ENCODE measurements at regions not wholly inside any gene's neighbourhood (a gene's known extent, or its start where the extent isn't known, plus 50 kb on each side); places are given as distances from the start of the nearest gene placed in this dataset. TPM values are rescaled to one million over a fixed set of nuclear protein-coding genes. Genes with fewer than 3 reads are reported as not detected.

- intact Hi-C loops (cut with DNase I): no loop called here
- H3K4me1 ChIP-seq: no peaks in the 10 kb centered on the region
- no peak for DNase-seq (ENCODE audit: extremely low spot score in 2 of 2)
Observed at GRCh38 chr18:54530285-54530684, 60.8 kb upstream of the DYNAP start.

GRCh38 chr18:54531402-54532065, 59.5 kb upstream of the DYNAP start:
- no peak overlapping the region for H3K4me3 ChIP-seq
- no peaks in the 10 kb centered on the region for H3K4me1 ChIP-seq
- H3K36me3 ChIP-seq: no peaks in the 10 kb centered on the region
- H3K27ac ChIP-seq: no peak overlapping the region
- no peaks in the 10 kb centered on the region for H3K9me3 ChIP-seq
- intact Hi-C loops (cut with DNase I): no loop called here
- no peaks in the 10 kb centered on the region for H3K27me3 ChIP-seq
- no peak for DNase-seq (ENCODE audit: extremely low spot score in 2 of 2)
- TF ChIP-seq POLR2AphosphoS5 (IDR thresholded peaks at IDR 0.05; ENCODE audit: insufficient read depth in 1 of 2, low read depth in 1 of 2): no peak

More at GRCh38 chr18:54530285-54530684, 60.8 kb upstream of the DYNAP start:
- TF ChIP-seq POLR2AphosphoS5 (IDR thresholded peaks at IDR 0.05; ENCODE audit: insufficient read depth in 1 of 2, low read depth in 1 of 2) (no peak), CTCF (IDR thresholded peaks at IDR 0.05) (no peak), POLR2A (IDR thresholded peaks at IDR 0.05) (no peak)
- H3K4me3 ChIP-seq: no peak overlapping the region
- H3K27me3 ChIP-seq: no peaks in the 10 kb centered on the region
- H3K27ac ChIP-seq: no peak overlapping the region
- no peaks in the 10 kb centered on the region for H3K9me3 ChIP-seq
- H3K36me3 ChIP-seq: no peaks in the 10 kb centered on the region

- Histone ChIP-seq H3K9me3 (no peaks in the 10 kb centered on the region), H3K27ac (no peak overlapping the region), H3K4me3 (no peak overlapping the region), H3K4me1 (no peaks in the 10 kb centered on the region), H3K36me3 (no peaks in the 10 kb centered on the region), H3K27me3 (no peaks in the 10 kb centered on the region)
- DNase-seq (ENCODE audit: extremely low spot score in 2 of 2): no peak
- no peak for TF ChIP-seq CTCF (IDR thresholded peaks at IDR 0.05)
- TF ChIP-seq POLR2A (IDR thresholded peaks at IDR 0.05): no peak
- no peak for TF ChIP-seq POLR2AphosphoS5 (IDR thresholded peaks at IDR 0.05; ENCODE audit: insufficient read depth in 1 of 2, low read depth in 1 of 2)
- intact Hi-C loops (cut with DNase I): no loop called here
Observed at GRCh38 chr18:54532222-54532621, 58.8 kb upstream of the DYNAP start.

- H3K9me3 ChIP-seq: no peaks in the 10 kb centered on the region
- intact Hi-C loops (cut with DNase I): no loop called here
- DNase-seq (ENCODE audit: extremely low spot score in 2 of 2): no peak
- H3K27me3 ChIP-seq: no peaks in the 10 kb centered on the region
- TF ChIP-seq CTCF (IDR thresholded peaks at IDR 0.05): no peak
- TF ChIP-seq POLR2A (IDR thresholded peaks at IDR 0.05): no peak
- no peak for TF ChIP-seq POLR2AphosphoS5 (IDR thresholded peaks at IDR 0.05; ENCODE audit: insufficient read depth in 1 of 2, low read depth in 1 of 2)
- no peaks in the 10 kb centered on the region for H3K4me1 ChIP-seq
- no peak overlapping the region for H3K27ac ChIP-seq
- H3K36me3 ChIP-seq: no peaks in the 10 kb centered on the region
- H3K4me3 ChIP-seq: no peak overlapping the region
Observed at GRCh38 chr18:54532962-54533361, 58.1 kb upstream of the DYNAP start.

Small RNA genes in the stretch of these regions (small RNA-seq; reads per million reads assigned to genes)
- gene AC090897.1: not detected

Measured in vagina (tissue), 2 donors.